Activated CD4-positive, alpha-beta T cell treated with anti-CD3 and anti-CD28 coated beads, Interleukin-2, amount 10 ng/mL, durations not matched to agents 7 days and 5 days (primary cell): ENCODE measurements at regions not wholly inside any gene's neighbourhood (a gene's known extent, or its start where the extent isn't known, plus 50 kb on each side); places are given as distances from the start of the nearest gene placed in this dataset.

Experiments used
- CTCF ChIA-PET: fragments of 350-600 bp; sonication (Branson Sonifier 250); formaldehyde crosslinking; loops from one replicate; lab custom pipeline; 2021; ENCODE audit warnings: antibody characterized with exemption; lab: Charles Lee
- POLR2A ChIA-PET: fragments of 350-600 bp; sonication (Branson Sonifier 250); formaldehyde crosslinking; loops from one replicate; lab custom pipeline; 2021; ENCODE audit warnings: antibody characterized with exemption; lab: Charles Lee
- DNase-seq: peaks from one replicate; pipeline ENCODE4 v3.0.0-alpha.2; 2020
- H3K27ac Mint-ChIP-seq: one replicate; pipeline ENCODE4 v1.8.0; 2021; ENCODE audit warnings: mild to moderate bottlenecking, moderate library complexity, mixed read lengths
- H3K27me3 Mint-ChIP-seq: one replicate; pipeline ENCODE4 v1.8.0; 2021; ENCODE audit warnings: mixed read lengths
- H3K36me3 Mint-ChIP-seq: one replicate; pipeline ENCODE4 v1.8.0; 2021; ENCODE audit warnings: low read depth, mixed read lengths
- H3K4me1 Mint-ChIP-seq: one replicate; pipeline ENCODE4 v1.8.0; 2021; ENCODE audit warnings: mixed read lengths
- H3K4me3 Mint-ChIP-seq: one replicate; pipeline ENCODE4 v1.8.0; 2021; ENCODE audit warnings: mild to moderate bottlenecking, moderate library complexity, mixed read lengths
- H3K9me3 Mint-ChIP-seq: one replicate; pipeline ENCODE4 v1.8.0; 2021; ENCODE audit warnings: mixed read lengths

DNA sequence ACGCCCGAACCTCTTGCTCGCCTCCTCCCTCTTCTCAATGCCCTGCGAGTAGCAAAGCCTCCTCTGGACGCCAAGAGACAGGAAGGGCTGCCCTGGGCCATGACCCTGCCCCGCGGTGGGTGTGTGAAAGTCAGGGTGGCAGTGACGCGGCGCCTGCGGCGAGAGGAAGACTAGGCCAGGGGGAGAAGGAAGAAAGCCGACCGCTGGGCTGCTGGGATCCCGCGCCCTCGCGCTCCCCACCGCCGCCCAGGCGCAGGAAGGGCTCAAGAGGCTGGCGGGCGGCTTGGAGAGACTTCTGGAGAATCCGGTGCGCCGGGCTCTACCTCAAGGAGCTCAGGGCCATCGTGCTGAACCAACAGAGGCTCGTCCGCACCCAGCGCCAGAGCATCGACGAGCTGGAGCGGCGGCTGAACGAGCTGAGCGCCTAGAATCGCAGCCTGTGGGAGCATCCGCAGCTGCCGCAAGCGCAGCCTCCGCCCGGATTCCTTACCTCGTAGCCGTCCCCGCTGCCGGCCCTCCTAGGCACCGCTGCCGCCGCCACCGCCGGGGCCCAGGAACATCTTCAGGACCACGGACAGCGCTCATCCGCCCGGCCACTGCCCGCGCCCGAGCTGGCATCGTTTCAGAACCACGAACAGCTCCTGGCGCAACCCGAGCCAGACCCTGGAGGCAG lies 105.0 kb upstream of the PRB2 start:
- Mint-ChIP-seq H3K27ac (no peak overlapping the region), H3K4me3 (no peak overlapping the region), H3K27me3 (peaks cover 28% of the 10 kb centered on the region), H3K36me3 (peaks cover 3% of the 10 kb centered on the region), H3K9me3 (peaks cover 8% of the 10 kb centered on the region), H3K4me1 (peaks cover 3% of the 10 kb centered on the region)
- DNase-seq: peak; percentile 84
- CTCF ChIA-PET: no interaction called here
- POLR2A ChIA-PET: interaction anchor here (0.6 kb wide), 1 partner anchor 89 kb away, joined by 3 read pairs; no protein-coding TSS in a partner anchor

DNA sequence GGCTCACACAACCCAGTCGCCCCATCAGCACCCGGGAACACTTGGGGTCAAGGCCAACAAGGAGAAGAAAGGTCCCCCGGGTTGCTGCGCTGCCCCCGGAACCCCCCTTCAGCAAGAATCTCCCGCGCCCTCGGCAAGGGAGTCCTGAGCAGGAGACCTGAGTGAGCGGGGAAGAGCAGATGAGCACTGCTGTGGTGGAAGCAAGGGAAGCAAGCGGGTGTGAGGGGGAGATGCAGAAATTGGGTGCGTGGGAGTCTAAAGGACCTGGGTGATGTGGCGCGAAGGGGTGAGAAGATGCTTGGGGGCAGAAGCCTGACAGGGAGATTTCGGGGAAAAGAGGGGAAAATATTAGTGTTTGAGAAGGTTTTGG lies 105.5 kb upstream of the PRB2 start:
- Mint-ChIP-seq H3K9me3 (peaks cover 8% of the 10 kb centered on the region), H3K36me3 (peaks cover 3% of the 10 kb centered on the region), H3K27ac (no peak overlapping the region), H3K27me3 (peaks cover 28% of the 10 kb centered on the region), H3K4me1 (peaks cover 3% of the 10 kb centered on the region), H3K4me3 (no peak overlapping the region)
- POLR2A ChIA-PET: no interaction called here
- CTCF ChIA-PET: no interaction called here
- DNase-seq: no peak

DNA sequence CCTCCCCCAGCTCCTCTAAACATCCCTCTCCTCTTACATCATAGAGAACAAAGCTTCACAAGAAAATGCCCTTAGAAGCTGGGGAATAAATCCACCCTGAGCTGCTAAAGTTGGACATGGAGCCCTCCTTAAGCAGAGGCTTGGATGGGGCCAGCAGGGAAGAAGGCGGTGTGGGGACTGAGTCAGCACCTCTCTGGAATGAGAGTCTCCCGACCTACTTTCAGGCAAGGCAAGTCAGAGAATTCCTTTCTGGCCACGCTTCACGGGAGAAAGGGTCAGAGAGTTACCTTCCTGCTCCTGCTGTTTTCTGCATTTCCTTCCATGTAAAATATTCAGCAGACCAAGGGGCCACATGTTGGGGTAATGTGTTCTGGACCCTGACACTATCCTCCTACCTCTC lies 113.3 kb upstream of the PRB2 start:
- Mint-ChIP-seq H3K36me3 (no peaks in the 10 kb centered on the region), H3K4me1 (peaks cover 3% of the 10 kb centered on the region), H3K27me3 (no peaks in the 10 kb centered on the region), H3K9me3 (no peaks in the 10 kb centered on the region), H3K4me3 (no peak overlapping the region), H3K27ac (no peak overlapping the region)
- DNase-seq: no peak
- ChIA-PET CTCF (interaction anchor here (0.6 to 1.4 kb wide), 3 partner anchors 8 to 258 kb away, joined by 3 to 4 read pairs (median 4); no protein-coding TSS in a partner anchor), POLR2A (no interaction called here)

DNA sequence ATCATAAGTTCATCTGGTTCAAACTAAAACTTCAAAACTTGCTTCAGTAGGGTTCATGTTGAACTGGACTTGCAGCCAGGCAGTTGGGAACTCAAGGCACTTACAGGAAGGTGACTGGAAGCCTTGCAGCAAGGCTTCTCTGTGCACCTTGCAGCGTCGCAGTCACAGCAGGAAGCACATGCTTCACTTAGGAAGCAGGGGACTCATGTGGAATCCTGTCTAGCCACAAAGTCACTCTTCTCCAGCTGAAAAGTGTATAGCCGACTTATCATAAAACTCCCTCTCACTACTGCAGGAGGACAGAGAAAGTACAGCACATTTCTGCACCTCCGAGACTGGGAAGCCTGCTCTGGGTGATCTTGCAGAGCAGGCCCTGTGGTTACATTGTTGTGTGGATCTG lies 114.0 kb upstream of the PRB2 start:
- Mint-ChIP-seq H3K27me3 (no peaks in the 10 kb centered on the region), H3K9me3 (no peaks in the 10 kb centered on the region), H3K4me3 (no peak overlapping the region), H3K36me3 (no peaks in the 10 kb centered on the region), H3K4me1 (peaks cover 3% of the 10 kb centered on the region), H3K27ac (no peak overlapping the region)
- ChIA-PET CTCF (no interaction called here), POLR2A (no interaction called here)
- DNase-seq: no peak

DNA sequence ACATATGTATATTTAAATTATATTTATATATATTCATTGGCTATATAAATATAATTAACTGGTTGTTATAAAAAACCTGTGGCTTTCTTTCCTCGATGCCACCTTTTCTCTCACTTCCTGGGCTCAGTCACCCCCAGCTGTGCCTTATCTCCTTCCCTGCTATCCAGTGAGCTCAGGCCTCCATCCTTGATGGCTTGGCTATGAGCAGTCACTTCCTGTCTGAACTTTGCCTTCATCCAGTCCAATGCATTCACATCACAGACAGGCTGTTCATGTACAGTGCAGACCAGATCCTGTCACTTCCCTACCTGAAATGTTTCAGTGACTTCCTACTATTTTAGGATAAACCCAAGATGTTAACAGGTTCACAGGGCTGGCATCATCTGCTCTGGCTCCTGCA lies 115.3 kb upstream of the PRB2 start:
- Mint-ChIP-seq H3K4me3 (no peak overlapping the region), H3K9me3 (no peaks in the 10 kb centered on the region), H3K27ac (no peak overlapping the region), H3K27me3 (peaks cover 1% of the 10 kb centered on the region), H3K4me1 (peaks cover 3% of the 10 kb centered on the region), H3K36me3 (no peaks in the 10 kb centered on the region)
- CTCF ChIA-PET: no interaction called here
- DNase-seq: no peak
- POLR2A ChIA-PET: no interaction called here

DNA sequence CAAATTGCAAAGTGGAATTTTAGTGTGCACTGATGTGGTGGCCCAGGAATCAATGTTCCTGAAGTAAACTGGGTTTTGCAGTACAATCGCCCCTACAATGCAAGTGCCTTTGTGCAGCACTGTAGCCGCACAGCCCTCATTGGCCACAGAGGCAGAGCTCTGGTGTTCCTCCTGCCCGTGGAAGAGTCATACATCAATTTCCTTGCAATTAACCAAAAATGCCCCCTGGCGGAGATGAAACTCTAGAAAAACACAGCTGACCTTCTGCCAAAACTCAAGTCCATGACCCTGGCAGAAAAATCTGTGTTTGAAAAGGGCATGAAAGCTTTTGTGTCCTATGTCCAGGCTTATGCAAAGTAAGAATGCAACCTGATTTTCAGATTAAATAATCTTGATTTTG lies 117.9 kb upstream of the PRB2 start:
- Mint-ChIP-seq H3K4me3 (no peak overlapping the region), H3K27ac (no peak overlapping the region), H3K9me3 (no peaks in the 10 kb centered on the region), H3K4me1 (no peaks in the 10 kb centered on the region), H3K36me3 (no peaks in the 10 kb centered on the region), H3K27me3 (peaks cover 1% of the 10 kb centered on the region)
- DNase-seq: no peak
- CTCF ChIA-PET: interaction anchor here (0.6 kb wide), 1 partner anchor 50 kb away, joined by 3 read pairs; no protein-coding TSS in a partner anchor
- POLR2A ChIA-PET: no interaction called here

DNA sequence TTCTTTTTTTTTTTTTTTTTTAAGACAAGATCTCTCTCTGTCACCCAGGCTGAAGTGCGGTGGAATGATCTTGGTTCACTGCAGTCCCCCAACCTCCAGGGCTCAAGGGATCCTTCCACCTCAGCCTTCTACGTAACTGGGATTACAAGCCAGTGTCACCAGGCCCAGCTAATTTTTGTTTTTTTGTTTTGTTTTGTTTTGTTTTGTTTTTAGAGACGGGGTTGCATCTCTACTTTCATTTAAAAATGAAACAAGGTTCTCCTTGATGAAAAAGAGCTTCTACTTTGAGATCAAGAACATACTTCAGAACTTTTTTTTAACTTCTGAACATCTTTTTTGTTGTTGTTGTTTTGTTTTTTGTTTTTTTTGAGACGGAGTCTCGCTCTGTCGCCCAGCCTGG lies 121.7 kb upstream of the PRB2 start:
- Mint-ChIP-seq H3K27ac (no peak overlapping the region), H3K4me3 (no peak overlapping the region), H3K36me3 (no peaks in the 10 kb centered on the region), H3K27me3 (peaks cover 6% of the 10 kb centered on the region), H3K9me3 (no peaks in the 10 kb centered on the region), H3K4me1 (no peaks in the 10 kb centered on the region)
- DNase-seq: no peak
- CTCF ChIA-PET: interaction anchor here (0.6 to 1.4 kb wide), 2 partner anchors 8 to 31 kb away, joined by 3 read pairs; no protein-coding TSS in a partner anchor
- POLR2A ChIA-PET: no interaction called here

DNA sequence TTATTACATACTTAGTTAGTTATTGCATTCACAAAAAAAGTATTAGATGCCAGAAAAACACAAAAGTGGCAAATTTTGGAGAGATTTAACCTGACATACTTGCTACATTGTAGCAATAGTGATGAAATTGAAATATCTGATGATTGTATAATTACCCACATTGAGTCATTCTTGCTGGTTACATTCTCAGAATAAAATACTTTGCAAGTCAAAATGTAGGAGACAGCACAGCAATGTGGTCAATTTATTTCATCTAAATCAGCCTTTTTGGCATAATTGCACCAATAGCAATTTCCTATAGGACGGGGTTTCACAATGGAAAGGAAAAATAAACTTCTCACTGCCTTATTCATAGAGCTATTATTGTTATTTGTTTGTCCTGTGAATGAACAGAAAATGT lies 125.0 kb upstream of the ETV6 start:
- Mint-ChIP-seq H3K4me3 (no peak overlapping the region), H3K36me3 (no peaks in the 10 kb centered on the region), H3K4me1 (no peaks in the 10 kb centered on the region), H3K9me3 (no peaks in the 10 kb centered on the region), H3K27me3 (peaks cover 13% of the 10 kb centered on the region), H3K27ac (no peak overlapping the region)
- ChIA-PET CTCF (interaction anchor here (1.2 kb wide), 1 partner anchor 15 kb away, joined by 5 read pairs; no protein-coding TSS in a partner anchor), POLR2A (no interaction called here)
- DNase-seq: no peak

DNA sequence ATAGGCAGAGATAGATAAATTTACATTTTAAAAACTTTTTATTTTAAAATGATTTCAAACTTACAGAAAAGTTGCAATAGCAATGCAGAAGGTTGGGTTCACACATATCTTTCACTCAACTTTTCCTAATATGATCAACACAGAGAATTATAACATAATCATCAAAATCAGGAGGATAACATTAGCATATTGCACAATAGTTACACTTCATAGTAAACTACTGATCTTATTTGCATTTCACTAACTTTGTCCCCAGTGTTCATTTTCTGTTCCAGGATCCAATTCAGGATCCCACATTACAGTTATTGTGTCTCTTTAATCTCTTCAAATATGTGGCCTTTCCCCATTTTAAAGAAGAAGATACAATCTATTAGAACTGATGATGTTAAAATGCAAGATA lies 115.4 kb upstream of the ETV6 start:
- ChIA-PET POLR2A (no interaction called here), CTCF (no interaction called here)
- H3K9me3 Mint-ChIP-seq: peaks cover 6% of the 10 kb centered on the region
- H3K4me1 Mint-ChIP-seq: no peaks in the 10 kb centered on the region
- H3K4me3 Mint-ChIP-seq: no peak overlapping the region
- no peak overlapping the region for H3K27ac Mint-ChIP-seq
- DNase-seq: no peak
- H3K36me3 Mint-ChIP-seq: no peaks in the 10 kb centered on the region
- peaks cover 14% of the 10 kb centered on the region for H3K27me3 Mint-ChIP-seq

DNA sequence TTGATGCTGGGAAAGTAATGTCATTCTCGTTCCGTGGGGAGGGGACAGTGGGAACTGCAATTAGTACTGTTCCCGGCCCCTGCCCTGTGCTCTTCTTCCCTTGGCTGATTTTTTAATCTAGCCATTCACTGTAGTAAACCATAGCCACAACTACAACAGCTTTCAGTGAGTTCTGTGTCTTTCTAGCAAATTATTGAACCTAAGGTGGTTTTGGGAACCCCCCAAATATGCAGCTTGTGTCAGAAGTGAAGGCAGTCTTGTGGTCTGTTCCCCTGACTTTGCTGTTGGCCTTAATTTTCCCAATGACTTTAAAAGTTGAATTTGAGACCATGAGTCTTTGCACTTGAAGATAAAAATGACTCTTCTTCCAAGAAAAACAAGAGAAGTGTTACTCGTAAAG lies 114.3 kb upstream of the ETV6 start:
- POLR2A ChIA-PET: no interaction called here
- Mint-ChIP-seq H3K36me3 (peaks cover 2% of the 10 kb centered on the region), H3K9me3 (peaks cover 8% of the 10 kb centered on the region), H3K27me3 (peaks cover 10% of the 10 kb centered on the region), H3K27ac (no peak overlapping the region), H3K4me1 (no peaks in the 10 kb centered on the region), H3K4me3 (no peak overlapping the region)
- no peak for DNase-seq
- CTCF ChIA-PET: no interaction called here

DNA sequence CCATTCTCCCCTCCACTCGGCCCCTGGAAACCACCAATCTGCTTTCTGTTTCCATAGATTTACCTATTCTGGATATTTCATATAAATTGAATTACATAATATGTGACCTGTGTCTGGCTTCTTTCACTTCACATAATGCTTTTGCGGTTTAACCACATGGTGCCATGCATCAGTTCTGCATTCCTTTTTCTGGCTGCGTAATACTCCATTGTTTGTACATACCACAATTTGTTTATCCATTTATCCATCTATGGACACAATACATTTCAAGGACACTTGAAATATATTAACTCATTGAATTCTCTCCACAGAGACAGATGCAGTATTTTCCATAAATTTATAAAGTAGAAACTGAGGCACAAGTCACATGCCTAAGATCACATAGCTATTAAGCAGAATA lies 110.3 kb upstream of the ETV6 start:
- Mint-ChIP-seq H3K4me3 (no peak overlapping the region), H3K27ac (no peak overlapping the region)

DNA sequence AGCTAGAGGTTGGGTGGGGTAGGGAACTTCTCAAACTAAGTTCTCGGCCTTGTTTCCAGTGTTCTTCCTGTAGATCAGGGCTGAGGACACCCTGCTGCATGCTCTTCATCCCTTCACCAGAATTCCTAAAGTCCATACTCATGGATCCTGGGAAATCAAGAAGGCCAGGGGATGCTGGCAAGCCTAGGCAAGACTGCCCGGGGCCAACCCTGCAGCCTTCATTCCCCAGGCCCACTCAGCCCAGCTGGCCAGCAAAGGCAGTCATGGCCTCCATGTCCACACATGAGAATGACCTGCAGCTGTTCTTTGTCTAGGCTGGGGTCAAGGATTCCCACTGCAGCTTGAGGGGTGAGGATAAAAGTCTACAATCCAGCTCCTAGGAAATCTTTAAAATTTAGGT lies 109.3 kb upstream of the ETV6 start:
- Mint-ChIP-seq H3K36me3 (peaks cover 2% of the 10 kb centered on the region), H3K27ac (no peak overlapping the region), H3K9me3 (peaks cover 8% of the 10 kb centered on the region), H3K27me3 (peaks cover 2% of the 10 kb centered on the region), H3K4me3 (no peak overlapping the region), H3K4me1 (peaks cover 37% of the 10 kb centered on the region)
- ChIA-PET CTCF (interaction anchor here (1.1 kb wide), 1 partner anchor 16 kb away, joined by 5 read pairs; no protein-coding TSS in a partner anchor), POLR2A (no interaction called here)
- no peak for DNase-seq

More for the DNA sequence above, 110.3 kb upstream of the ETV6 start:
- DNase-seq: no peak
- peaks cover 2% of the 10 kb centered on the region for H3K36me3 Mint-ChIP-seq
- H3K9me3 Mint-ChIP-seq: peaks cover 8% of the 10 kb centered on the region
- CTCF ChIA-PET: interaction anchor here (0.8 to 1.1 kb wide), 2 partner anchors 15 to 31 kb away, joined by 4 to 5 read pairs; no protein-coding TSS in a partner anchor
- POLR2A ChIA-PET: no interaction called here
- H3K4me1 Mint-ChIP-seq: peaks cover 27% of the 10 kb centered on the region
- H3K27me3 Mint-ChIP-seq: peaks cover 2% of the 10 kb centered on the region

DNA sequence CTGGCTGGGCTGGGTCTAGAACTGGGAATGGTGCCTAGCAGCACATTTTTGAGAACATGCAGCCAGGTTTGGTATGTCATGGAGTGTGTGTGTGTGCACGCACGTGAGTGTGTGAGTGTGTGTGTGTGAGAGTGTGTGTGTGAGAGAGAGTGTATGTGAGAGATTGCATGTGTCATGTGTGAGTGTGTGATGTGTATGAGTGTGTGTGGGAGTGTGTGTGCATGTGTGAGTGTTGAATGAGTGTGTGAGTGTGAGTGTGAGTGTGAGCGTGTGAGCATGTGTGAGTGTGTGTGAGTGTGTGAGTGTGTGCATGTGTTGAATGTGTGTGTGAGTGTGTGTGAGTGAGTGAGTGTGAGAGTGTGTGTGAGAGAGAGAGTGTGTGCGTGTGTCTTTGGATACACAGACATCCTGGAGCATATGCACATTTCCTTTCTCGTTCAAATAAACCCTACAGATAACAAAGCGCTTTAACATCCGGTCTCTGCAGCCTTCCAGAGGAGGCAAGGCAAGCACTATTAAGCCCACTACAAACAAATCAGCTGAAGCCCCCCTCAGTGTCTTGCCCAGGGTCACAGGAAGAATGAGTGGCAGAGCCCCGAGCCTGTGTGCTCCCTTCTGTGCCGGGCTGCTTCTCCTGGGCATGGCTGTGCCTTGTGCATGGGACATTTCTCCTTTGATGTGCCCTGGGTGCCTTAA lies 108.7 kb upstream of the ETV6 start:
- no peak for DNase-seq
- peaks cover 2% of the 10 kb centered on the region for H3K27me3 Mint-ChIP-seq
- H3K9me3 Mint-ChIP-seq: peaks cover 8% of the 10 kb centered on the region
- H3K27ac Mint-ChIP-seq: peak overlapping the region; percentile 14
- no peak overlapping the region for H3K4me3 Mint-ChIP-seq
- H3K36me3 Mint-ChIP-seq: peaks cover 2% of the 10 kb centered on the region
- H3K4me1 Mint-ChIP-seq: peaks cover 43% of the 10 kb centered on the region
- ChIA-PET CTCF (no interaction called here), POLR2A (no interaction called here)
